GM19438 (cell line): ENCODE measurements at regions not wholly inside any gene's neighbourhood (a gene's known extent, or its start where the extent isn't known, plus 50 kb on each side); places are given as distances from the start of the nearest gene placed in this dataset.

Experiments used
- ATAC-seq: cut with Tn5 transposase; IDR thresholded peaks from one replicate; pipeline ENCODE4 v1.9.1; 2021; ENCODE audit warnings: low read depth; ENCODE audit not compliant: unreplicated experiment

DNA sequence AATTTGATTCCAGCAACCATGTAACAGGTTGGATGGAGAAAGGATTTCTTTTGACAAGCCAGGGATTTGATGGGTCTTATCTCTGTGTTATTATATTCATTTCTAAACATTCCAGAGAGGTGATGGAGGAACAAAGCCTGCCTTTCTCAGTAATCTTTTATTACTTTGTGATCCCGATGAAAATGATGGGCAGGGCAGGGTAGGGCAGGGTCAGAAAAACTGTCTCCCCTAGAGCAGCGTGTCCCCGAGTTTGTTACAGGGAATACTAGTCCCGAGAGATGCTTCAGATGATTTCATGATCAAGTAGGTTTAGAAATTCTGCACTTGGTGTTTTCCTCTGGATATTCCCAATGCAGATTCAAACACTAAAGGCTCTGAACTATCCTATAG is 111.8 kb upstream of the RGMA start:
- no peak for ATAC-seq

DNA sequence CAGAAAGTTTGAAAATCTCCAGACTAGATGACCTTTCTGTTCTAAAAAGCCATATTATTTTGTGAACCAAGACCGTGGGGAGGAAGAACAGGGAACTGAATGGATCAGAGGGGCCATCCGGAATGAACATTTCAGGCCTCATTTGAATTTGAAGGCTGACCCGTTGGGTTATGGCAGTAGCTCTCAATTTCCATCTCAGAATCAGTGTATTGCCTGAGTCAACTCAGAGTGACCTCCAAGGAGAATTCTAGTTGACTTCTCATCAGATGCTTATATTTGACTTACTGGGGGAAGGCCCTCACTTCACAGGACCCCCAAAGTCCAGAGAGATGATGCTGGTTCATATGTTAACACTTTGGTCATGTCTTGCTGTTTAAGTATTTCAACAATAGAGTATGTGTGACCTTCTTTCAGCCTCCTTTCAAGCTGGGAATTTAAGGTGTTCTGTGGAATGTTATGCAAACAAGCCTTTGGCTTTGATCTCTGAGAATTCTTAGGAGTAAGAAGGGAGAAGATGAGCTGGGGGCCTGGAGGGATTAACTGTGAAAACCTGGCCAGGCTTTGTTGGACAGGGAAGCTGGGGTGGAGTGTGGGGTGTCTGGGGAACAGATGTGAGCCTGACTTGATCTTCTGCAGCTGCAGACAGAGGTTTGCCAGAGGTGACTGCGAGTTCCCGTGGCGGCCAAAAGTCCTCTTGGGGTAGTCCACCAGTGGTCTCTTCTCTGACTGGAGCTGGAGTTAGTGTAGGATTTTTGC is 111.2 kb upstream of the RGMA start:
- ATAC-seq, result no peak

DNA sequence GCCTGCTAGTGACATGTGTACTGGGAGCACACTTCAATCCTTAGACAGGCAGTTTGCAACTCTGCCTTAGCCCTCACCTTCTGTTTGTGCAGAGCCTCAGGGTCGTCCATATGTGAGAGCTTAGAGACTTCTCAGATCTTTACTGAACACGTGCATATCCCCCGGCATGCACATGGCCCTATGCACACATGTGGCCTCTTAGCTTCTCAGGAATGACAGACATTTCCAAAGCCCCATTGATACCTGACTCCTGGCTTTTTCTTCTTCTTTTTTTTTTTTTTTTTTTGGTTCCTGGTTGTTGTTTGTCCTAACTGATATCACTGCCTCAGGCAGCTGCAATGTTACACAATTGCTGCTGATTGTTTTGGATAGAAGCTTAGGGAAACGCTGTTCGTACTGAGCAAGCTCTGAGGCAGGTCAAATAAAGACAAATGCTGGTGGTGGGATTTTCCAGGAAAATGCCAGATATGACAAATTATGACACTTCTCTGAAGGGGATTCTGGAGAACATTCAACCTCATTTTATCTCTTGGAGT is 107.2 kb upstream of the RGMA start:
- no peak for ATAC-seq

DNA sequence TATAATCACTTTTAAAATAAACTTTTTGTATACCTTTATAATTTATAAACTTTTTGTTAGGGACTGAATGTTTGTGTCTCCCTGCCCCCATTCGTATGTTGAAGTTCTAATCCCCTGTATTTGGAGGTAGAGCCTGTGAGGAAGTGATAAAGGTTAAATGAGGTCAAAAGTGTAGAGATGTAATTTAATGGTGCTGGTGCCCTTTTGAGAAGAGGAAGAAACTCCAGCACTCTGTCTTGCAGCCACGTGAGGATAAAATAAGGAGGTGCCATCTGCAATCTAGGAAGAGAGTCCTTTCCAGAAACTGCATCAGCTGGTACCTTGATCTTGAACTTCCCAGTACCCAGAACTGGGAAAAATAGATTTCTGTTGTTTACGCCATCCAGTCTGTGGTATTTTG is 106.1 kb upstream of the RGMA start:
- no peak for ATAC-seq

DNA sequence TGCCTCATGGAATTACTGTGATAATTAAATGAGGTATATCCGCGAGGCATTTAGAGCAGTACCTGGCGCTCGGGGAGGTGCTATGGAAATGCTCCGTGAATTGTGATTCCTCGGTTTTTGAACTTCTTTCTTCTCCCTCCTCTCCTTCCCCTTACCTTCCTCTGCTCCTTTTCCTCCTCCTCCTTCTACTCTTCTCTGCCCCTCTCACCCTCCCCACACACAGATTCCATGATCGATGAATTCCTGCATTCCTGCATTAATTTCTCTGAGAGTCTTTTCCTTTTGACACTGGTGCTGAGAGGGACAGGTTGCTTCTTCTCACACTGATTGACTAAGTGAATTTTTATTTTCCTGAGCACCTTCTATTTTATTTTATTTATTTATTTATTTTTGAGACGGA is 101.2 kb upstream of the RGMA start:
- no peak for ATAC-seq

DNA sequence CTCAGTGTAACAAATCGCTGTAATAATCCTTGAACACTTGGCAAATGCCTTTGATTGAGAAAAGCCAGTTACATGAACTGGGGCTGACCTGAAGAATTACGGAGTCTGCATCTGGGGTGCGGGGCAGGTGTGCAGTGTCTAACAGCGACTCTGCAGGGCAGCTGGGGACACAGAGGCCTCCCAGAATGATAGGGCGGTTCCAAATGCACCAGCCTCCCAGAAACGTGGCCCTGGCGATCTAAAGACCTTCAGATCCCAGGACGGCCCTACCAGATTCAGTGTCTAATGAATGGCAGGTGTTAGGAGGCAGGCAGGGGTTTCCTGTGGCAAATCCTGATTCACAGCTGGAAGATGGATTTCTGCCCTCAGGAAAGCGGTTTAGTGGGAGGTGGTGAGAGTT is 100.5 kb upstream of the RGMA start:
- ATAC-seq, result no peak

DNA sequence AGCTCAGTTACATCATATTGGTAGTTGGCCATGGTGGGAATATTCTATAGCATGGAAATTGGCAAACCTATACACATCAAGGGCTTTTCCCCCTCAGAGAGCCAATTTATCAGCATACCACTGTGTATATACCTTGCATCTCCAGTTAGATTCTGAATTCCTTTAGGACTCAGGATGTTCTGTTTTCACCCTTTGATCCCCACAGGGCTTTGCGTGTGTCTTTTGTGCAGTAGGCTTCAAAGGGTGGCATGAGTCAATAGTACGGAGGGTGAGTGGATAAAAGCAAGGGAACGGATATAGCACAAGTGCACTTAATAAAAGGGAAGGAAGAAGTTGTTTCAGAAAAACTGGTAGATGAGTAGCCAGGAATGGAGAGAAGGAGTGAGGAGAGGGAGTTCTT is 99.2 kb upstream of the RGMA start:
- ATAC-seq, result no peak

DNA sequence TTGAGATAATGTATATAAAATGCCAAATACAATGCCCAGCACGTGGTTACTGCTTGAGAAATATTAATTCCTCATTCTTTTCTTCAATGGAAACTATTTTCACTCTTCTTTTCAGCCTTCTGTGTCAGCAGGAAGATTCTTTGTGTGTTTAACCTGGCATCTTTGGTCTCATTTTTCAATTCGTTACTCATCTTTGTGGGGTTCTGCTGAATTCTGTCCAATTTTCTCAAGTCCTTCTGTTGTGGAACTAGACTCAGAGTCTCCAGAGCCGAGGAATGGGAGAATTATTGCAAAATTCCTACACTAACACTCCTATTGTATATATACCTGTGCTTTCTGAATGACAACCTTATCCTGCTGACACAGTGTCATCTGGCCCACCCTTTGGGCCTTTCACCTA is 96.8 kb upstream of the RGMA start:
- no peak for ATAC-seq

DNA sequence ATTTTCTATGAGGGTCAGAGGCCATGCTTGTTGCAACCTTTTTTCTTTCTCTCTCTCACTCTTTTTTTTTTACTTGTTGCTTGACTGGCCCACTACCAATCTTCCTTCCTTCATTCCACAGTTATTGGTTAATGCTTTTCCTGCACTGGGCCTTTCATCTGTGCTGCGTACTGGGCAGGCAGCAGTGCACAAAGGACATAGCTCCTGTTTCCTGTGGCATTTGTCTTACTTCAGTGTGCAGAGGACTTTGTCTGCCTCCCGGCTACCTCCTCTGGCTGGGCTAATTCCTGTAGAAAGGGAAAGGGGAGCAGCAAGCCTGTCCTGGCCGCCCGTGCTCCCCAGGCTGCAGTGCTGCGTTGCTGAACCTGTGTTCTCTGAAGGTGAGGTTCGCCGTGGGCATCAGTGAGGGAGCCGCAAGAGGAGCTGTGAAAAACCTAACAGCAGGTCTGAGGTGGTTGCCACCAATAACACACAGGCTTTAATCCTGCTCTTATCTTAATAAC is 93.7 kb upstream of the RGMA start:
- no peak for ATAC-seq

DNA sequence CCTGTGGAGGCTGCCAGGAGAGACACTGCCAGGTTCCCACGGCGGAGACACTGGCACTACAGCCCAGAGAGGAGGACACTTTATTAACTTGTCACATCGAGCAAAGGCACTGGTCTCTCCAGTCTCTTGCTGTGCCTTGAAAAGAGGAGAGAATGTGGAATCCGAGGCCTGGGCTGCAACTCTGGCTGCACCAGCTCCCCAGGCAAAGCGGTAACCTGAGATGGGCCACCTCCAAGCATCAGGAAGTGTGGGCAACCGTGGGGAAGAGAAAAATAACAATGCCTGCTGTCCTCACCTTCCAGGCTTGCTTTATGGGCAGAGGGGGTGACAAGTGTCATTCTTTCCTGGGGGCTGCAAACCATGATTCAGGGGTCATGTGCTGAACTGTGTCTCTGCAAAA is 91.6 kb upstream of the RGMA start:
- no peak for ATAC-seq

DNA sequence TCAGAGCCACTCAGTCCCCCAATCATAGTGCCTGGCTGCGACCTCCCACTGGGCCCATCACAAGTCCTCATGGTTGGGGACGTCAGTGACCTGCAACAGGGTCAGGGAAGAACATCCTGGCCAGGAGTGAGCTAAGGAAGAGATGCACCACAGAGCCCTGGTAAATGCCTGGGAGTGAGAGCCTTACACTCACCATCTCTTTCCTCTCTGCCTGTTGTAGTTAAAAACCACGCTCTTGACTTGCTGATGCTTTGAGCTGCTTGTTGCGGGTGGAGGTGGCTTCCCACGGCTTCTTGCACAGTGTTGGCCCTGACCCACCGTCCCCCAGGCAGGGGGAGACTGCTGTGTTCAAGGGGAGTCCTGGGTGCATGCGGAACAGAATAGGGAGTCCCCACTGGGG is 91.1 kb upstream of the RGMA start:
- no peak for ATAC-seq

DNA sequence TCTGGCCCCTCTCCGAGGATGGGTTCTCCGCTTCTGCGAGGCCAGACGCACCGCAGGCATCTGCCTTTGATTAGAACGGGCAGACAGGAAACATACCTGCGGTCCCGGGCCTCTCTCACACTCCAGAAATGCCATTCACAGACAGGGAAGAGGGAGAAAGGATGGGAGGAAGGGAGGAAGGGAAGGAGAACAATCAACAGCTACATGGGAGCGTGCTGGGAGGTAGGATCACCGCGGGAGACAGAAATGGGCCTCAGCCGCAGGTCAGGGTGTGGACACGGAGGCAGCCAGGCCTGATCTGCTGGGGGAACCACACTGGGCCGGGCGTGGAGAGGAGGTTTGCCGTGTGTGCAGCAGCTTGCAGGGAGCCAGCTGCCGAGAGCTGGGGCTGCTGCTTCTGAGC is 90.7 kb upstream of the RGMA start:
- ATAC-seq, result no peak

DNA sequence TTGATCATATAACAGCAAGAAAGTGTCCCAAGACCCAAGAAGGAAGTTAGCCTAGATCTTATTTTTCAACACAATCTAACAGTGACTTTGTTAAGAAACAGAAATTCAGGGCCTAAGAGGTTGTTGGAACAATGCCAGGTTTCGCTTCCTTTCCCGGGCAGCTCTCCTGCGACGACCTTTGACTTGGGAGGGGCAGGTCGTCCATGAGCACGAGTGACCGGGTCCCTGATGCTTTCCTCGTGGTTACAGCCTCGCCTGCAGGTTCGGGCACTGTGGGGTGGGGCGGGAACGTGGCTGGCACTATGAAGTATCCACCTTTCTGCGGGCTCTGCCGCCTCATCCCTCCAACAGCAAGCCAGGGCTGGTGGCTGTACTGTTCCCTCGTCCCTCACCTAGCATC is 90.1 kb upstream of the RGMA start:
- ATAC-seq, result no peak

DNA sequence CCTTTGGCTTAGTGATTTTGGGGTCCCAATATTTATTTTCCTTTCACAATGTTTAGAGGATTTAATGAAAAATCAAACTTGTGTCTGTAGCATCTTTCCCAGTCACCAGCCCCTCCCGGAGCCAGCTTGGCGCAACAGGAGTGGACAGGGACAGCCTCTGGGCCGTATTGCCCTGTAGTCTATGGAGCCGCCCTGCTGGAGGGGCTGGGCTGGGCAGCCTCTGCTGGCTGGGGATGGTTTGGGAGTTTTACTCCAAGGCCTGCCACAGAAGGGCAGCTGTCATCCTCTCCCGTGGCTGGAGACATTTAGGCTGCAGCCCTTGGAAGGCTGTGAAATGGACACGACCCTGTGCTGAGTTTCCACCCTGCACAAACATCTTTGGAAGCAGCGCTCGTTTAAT is 89.4 kb upstream of the RGMA start:
- ATAC-seq, result no peak

DNA sequence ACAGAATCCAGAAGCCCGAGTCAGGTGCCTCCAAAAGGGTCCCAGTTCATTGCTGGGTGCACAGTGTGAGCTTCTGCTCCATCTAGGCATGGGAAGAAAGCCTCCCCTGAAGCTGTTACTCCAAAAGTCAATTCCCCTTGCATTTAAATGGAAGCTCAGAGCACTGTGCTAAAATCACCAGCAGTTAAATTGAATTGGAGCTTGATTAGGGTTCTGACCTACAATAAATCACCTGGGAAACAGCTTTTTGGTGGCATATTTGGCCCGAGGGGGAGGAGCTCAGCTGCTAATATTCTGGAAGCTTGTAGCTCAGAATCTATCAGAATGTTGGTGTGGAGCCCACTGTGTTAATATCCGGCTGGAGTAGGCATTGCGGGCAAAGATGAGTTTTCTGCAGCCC is 87.1 kb upstream of the RGMA start:
- ATAC-seq, result no peak

DNA sequence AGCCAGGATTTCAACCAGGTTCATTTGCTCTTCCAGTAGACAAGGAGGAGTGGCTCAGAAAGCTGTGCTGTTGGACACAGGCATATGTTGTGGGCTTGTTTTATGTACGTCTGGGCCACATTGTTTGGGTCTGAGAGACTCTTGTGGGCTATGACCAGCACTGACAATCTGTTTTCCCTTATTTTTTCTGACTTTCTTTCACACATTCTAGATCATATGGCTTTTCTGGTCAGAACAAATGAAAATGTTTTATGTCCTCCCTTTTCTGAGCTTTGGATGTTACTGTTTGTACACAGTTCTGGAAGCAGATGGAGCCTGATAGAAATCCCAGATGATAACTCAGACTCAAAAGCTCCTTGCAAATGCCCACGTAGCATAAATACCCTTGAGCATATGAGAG is 85.8 kb upstream of the RGMA start:
- ATAC-seq, result no peak

DNA sequence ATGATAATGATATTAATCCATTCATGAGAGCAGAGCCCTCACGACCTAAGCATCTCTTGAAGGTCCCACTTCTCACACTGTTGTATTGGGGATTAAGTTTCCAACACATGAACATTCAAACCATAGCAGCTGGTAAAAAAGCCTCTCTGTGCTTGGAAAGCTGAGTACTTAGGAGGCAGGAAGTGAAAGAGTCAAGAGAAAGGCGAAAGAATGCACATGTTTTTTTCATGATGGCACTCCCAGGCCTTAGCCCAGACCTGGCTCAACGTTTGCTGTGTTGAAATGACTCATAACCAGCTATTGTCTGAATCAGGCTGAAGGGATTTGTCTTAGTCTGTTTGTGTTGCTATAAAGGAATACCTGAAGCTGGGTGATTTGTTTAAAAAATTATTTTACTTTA is 84.4 kb upstream of the RGMA start:
- no peak for ATAC-seq

DNA sequence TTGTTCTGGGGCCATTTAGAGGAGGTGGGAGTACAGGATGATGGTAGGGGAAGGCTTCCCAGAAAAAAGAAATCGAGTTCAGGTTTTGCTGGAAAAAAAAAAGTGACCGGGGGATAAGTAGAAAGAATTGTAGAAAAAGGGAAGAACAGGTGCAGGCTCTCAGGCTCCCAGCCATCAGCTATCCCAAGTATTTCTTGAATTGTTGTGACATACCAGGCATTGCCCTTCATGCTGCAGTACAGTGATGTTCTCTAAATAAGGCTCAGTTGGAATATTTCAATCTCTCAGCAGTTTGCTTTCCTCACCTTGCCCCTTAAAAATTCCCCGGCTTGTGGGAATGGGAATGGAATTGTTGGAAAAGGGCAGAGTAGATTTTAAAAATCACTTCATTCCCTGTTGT is 82.5 kb upstream of the RGMA start:
- no peak for ATAC-seq

DNA sequence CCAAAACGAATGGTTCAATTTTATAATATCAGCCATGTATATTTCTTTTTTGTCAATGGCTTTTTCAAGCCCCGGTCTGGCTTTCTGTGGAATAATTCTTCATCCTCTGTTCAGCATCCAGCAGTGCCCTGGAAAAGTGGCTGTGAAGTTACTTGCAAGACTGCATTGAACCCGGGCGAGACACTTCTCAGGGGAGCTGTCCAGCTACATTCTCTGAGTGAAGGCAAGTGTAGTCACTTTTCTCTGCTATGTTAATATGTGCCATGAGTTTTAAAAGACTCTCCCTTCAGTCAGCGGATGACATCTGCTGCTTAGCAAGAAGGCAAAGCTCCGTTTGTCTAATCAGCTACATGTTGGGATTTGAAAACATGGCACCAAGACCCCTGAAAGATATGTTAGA is 81.3 kb upstream of the RGMA start:
- no peak for ATAC-seq

DNA sequence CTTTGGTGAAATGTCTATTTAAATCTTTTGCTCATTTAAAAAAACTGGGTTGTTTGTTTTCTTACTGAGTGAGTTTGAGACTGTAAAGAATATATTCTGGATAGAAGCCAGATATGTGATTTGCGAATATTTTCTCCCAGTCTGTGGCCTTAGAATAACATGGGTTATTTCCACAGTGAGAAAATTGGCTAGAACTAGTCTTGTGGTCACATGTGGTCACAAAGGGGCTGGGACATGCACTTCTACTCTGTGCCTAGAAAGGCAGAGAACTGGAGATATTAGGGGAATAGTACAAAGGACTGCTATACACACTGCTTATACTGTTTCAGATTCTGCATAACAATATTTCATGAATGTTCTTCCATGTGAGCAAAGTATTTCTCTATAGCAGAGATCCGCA is 79.9 kb upstream of the RGMA start:
- ATAC-seq, result no peak

DNA sequence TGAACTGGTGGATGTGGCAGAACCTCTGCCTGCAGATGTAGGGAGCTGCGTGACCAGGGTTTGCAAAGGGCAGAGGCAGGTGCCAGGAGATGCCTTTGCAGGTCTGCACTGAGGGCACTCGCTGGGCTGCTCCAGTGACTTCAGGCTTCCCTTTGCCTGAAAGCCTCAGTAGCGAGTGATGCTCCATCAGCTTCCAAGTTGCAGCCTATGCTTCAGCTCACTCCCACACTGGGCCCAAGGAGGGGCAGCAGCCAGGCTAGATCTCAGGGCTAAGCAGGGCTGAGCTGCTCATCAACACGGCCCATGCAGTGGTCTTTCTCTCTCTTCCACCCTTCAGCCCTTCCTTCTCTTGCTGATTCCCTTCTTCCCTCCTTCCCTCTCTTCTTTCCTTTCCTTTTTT is 78.3 kb upstream of the RGMA start:
- ATAC-seq, result no peak

DNA sequence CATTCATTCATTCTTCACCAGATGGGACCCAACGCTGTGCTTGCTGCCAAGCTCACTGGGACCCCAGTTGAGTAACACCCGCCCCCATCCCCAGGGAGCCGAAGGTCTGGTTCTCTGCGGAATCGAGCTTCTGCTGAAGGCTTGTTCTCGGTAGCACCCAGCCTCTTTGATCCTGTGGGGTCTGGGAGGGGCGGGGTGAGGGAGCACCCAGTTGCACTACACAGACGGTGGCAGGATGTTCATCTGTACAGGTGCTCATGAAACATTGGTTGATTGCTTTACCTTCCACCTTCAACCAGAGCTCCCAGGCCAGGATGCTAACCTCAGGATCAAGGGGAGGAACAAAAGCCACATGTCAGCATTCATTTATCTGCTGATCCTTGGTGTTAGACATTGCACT is 77.7 kb upstream of the RGMA start:
- ATAC-seq, result no peak
